ENCODE measurements at regions not wholly inside any gene's neighbourhood (a gene's known extent, or its start where the extent isn't known, plus 50 kb on each side); places are given as distances from the start of the nearest gene placed in this dataset.

GRCh38 chr6:112851146-112851545 is 504.0 kb downstream of the RFPL4B start:
- Histone ChIP-seq H3K4me3 (no peak overlapping the region), H3K9me3 (no peaks in the 10 kb centered on the region), H3K4me1 (no peaks in the 10 kb centered on the region), H3K27me3 (no peaks in the 10 kb centered on the region), H3K27ac (no peak overlapping the region), H3K36me3 (no peaks in the 10 kb centered on the region)
- intact Hi-C loops (cut with DNase I; ENCODE audit: low total_unique reads): no loop called here
- TF ChIP-seq CTCF (IDR thresholded peaks at IDR 0.05): no peak
- no peak for TF ChIP-seq POLR2A (IDR thresholded peaks at IDR 0.05)
- no peak for DNase-seq

GRCh38 chr6:112853162-112853561 is 506.0 kb downstream of the RFPL4B start:
- TF ChIP-seq POLR2A (IDR thresholded peaks at IDR 0.05) (no peak), CTCF (IDR thresholded peaks at IDR 0.05) (no peak)
- no peak for DNase-seq
- intact Hi-C loops (cut with DNase I; ENCODE audit: low total_unique reads): no loop called here

GRCh38 chr6:112863753-112864152 is 516.6 kb downstream of the RFPL4B start:
- H3K27ac ChIP-seq: no peak overlapping the region
- H3K27me3 ChIP-seq: no peaks in the 10 kb centered on the region
- H3K9me3 ChIP-seq: no peaks in the 10 kb centered on the region
- TF ChIP-seq POLR2A (IDR thresholded peaks at IDR 0.05) (no peak), CTCF (IDR thresholded peaks at IDR 0.05) (no peak)
- H3K4me3 ChIP-seq: no peak overlapping the region
- no peak for DNase-seq
- no peaks in the 10 kb centered on the region for H3K4me1 ChIP-seq
- H3K36me3 ChIP-seq: no peaks in the 10 kb centered on the region
- intact Hi-C loops (cut with DNase I; ENCODE audit: low total_unique reads): no loop called here

More at GRCh38 chr6:112853162-112853561, 506.0 kb downstream of the RFPL4B start:
- no peak overlapping the region for H3K4me3 ChIP-seq
- H3K27me3 ChIP-seq: no peaks in the 10 kb centered on the region
- H3K36me3 ChIP-seq: no peaks in the 10 kb centered on the region
- H3K9me3 ChIP-seq: no peaks in the 10 kb centered on the region
- no peak overlapping the region for H3K27ac ChIP-seq
- no peaks in the 10 kb centered on the region for H3K4me1 ChIP-seq

GRCh38 chr6:112865131-112865530 is 518.0 kb downstream of the RFPL4B start:
- TF ChIP-seq POLR2A (IDR thresholded peaks at IDR 0.05) (no peak), CTCF (IDR thresholded peaks at IDR 0.05) (no peak)
- H3K27me3 ChIP-seq: no peaks in the 10 kb centered on the region
- H3K9me3 ChIP-seq: no peaks in the 10 kb centered on the region
- no peaks in the 10 kb centered on the region for H3K4me1 ChIP-seq
- H3K4me3 ChIP-seq: no peak overlapping the region
- H3K36me3 ChIP-seq: no peaks in the 10 kb centered on the region
- no peak overlapping the region for H3K27ac ChIP-seq
- no peak for DNase-seq
- intact Hi-C loops (cut with DNase I; ENCODE audit: low total_unique reads): no loop called here

GRCh38 chr6:112874881-112875280 is 527.8 kb downstream of the RFPL4B start:
- Histone ChIP-seq H3K9me3 (peaks cover 0 to 4% of the 10 kb centered on the region in 2 donors), H3K4me3 (no peak overlapping the region), H3K4me1 (no peaks in the 10 kb centered on the region), H3K36me3 (no peaks in the 10 kb centered on the region), H3K27ac (no peak overlapping the region), H3K27me3 (no peaks in the 10 kb centered on the region)
- no peak for TF ChIP-seq CTCF (IDR thresholded peaks at IDR 0.05)
- no peak for TF ChIP-seq POLR2A (IDR thresholded peaks at IDR 0.05)
- no peak for DNase-seq
- intact Hi-C loops (cut with DNase I; ENCODE audit: low total_unique reads): no loop called here
